GM12874 (cell line): ENCODE measurements at regions not wholly inside any gene's neighbourhood (a gene's known extent, or its start where the extent isn't known, plus 50 kb on each side); places are given as distances from the start of the nearest gene placed in this dataset.

ENCODE experiments used
- CTCF ChIP-seq: IDR thresholded peaks from 2 replicates; pipeline ENCODE4 v1.5.1; 2011; ENCODE audit warnings: low read depth, mild to moderate bottlenecking, control low read depth, low read length, moderate library complexity; ENCODE audit not compliant: insufficient read depth

- TF ChIP-seq CTCF: no peak
Measured at GRCh38 chr11:112345166-112345565, 84.5 kb upstream of the PLET1 start.

- no peak for TF ChIP-seq CTCF
Measured at GRCh38 chr11:112345706-112346105, 85.0 kb upstream of the PLET1 start.

GRCh38 chr11:112346586-112346985, 85.9 kb upstream of the PLET1 start:
- TF ChIP-seq CTCF: no peak

- no peak for TF ChIP-seq CTCF
Measured at GRCh38 chr11:112348480-112349029, 87.9 kb upstream of the PLET1 start.

GRCh38 chr11:112352907-112353306, 92.2 kb upstream of the PLET1 start:
- no peak for TF ChIP-seq CTCF

GRCh38 chr11:112354364-112354763, 93.7 kb upstream of the PLET1 start:
- TF ChIP-seq CTCF: no peak

- TF ChIP-seq CTCF: peak; percentile 38; the same call in 1 of the 2 replicates
Measured at GRCh38 chr11:112355726-112356125, 95.1 kb upstream of the PLET1 start.
